ENCODE measurements at regions not wholly inside any gene's neighbourhood (a gene's known extent, or its start where the extent isn't known, plus 50 kb on each side); places are given as distances from the start of the nearest gene placed in this dataset.

- Mint-ChIP-seq H3K9me3 (peaks cover 1 to 17% (median 16%) of the 10 kb centered on the region in 3 donors), H3K4me3 (no peak overlapping the region), H3K4me1 (no peaks in the 10 kb centered on the region), H3K27me3 (no peaks in the 10 kb centered on the region), H3K36me3 (no peaks in the 10 kb centered on the region), H3K27ac (no peak overlapping the region)
These were observed 867.4 kb upstream of the ADGRL2 start for GRCh38 chr1:80933346-80933745.

GRCh38 chr1:80931178-80931577 lies 869.6 kb upstream of the ADGRL2 start:
- no peaks in the 10 kb centered on the region for H3K36me3 Mint-ChIP-seq
- H3K4me1 Mint-ChIP-seq: no peaks in the 10 kb centered on the region
- peaks cover 3 to 22% (median 15%) of the 10 kb centered on the region in 3 donors for H3K9me3 Mint-ChIP-seq
- H3K27ac Mint-ChIP-seq: no peak overlapping the region
- no peak overlapping the region for H3K4me3 Mint-ChIP-seq
- H3K27me3 Mint-ChIP-seq: no peaks in the 10 kb centered on the region

GRCh38 chr1:80929868-80930508 lies 870.7 kb upstream of the ADGRL2 start:
- peaks cover 3 to 22% (median 15%) of the 10 kb centered on the region in 3 donors for H3K9me3 Mint-ChIP-seq
- H3K36me3 Mint-ChIP-seq: no peaks in the 10 kb centered on the region
- H3K4me1 Mint-ChIP-seq: no peaks in the 10 kb centered on the region
- no peak overlapping the region for H3K27ac Mint-ChIP-seq
- no peaks in the 10 kb centered on the region for H3K27me3 Mint-ChIP-seq
- no peak overlapping the region for H3K4me3 Mint-ChIP-seq

- peaks cover 3 to 17% (median 7%) of the 10 kb centered on the region in 3 donors for H3K9me3 Mint-ChIP-seq
These were observed 874.2 kb upstream of the ADGRL2 start for GRCh38 chr1:80926531-80926930.

GRCh38 chr1:80925130-80925805 lies 875.5 kb upstream of the ADGRL2 start:
- Mint-ChIP-seq H3K27me3 (no peaks in the 10 kb centered on the region), H3K27ac (no peak overlapping the region), H3K4me1 (no peaks in the 10 kb centered on the region), H3K4me3 (no peak overlapping the region), H3K9me3 (peaks cover 1 to 5% (median 3%) of the 10 kb centered on the region in 3 donors), H3K36me3 (no peaks in the 10 kb centered on the region)

More at GRCh38 chr1:80926531-80926930, 874.2 kb upstream of the ADGRL2 start:
- Mint-ChIP-seq H3K36me3 (no peaks in the 10 kb centered on the region), H3K27ac (no peak overlapping the region), H3K27me3 (no peaks in the 10 kb centered on the region), H3K4me1 (no peaks in the 10 kb centered on the region), H3K4me3 (no peak overlapping the region)

GRCh38 chr1:80924290-80924689 lies 876.4 kb upstream of the ADGRL2 start:
- H3K27ac Mint-ChIP-seq: no peak overlapping the region
- no peak overlapping the region for H3K4me3 Mint-ChIP-seq
- no peaks in the 10 kb centered on the region for H3K4me1 Mint-ChIP-seq
- H3K27me3 Mint-ChIP-seq: no peaks in the 10 kb centered on the region
- H3K36me3 Mint-ChIP-seq: no peaks in the 10 kb centered on the region
- H3K9me3 Mint-ChIP-seq: peaks cover 1 to 5% (median 4%) of the 10 kb centered on the region in 3 donors

GRCh38 chr1:80922906-80923305 lies 877.8 kb upstream of the ADGRL2 start:
- Mint-ChIP-seq H3K4me1 (no peaks in the 10 kb centered on the region), H3K36me3 (no peaks in the 10 kb centered on the region), H3K9me3 (peaks cover 0 to 6% (median 2%) of the 10 kb centered on the region in 3 donors), H3K4me3 (no peak overlapping the region), H3K27ac (no peak overlapping the region), H3K27me3 (no peaks in the 10 kb centered on the region)

GRCh38 chr1:80919426-80919825 lies 881.3 kb upstream of the ADGRL2 start:
- H3K4me1 Mint-ChIP-seq: peaks cover 0 to 2% (median 0%) of the 10 kb centered on the region in 3 donors
- no peak overlapping the region for H3K27ac Mint-ChIP-seq
- peaks cover 0 to 4% (median 0%) of the 10 kb centered on the region in 3 donors for H3K9me3 Mint-ChIP-seq
- no peaks in the 10 kb centered on the region for H3K36me3 Mint-ChIP-seq
- H3K4me3 Mint-ChIP-seq: no peak overlapping the region
- no peaks in the 10 kb centered on the region for H3K27me3 Mint-ChIP-seq

- Mint-ChIP-seq H3K9me3 (peaks cover 0 to 4% (median 0%) of the 10 kb centered on the region in 3 donors), H3K4me3 (no peak overlapping the region), H3K36me3 (no peaks in the 10 kb centered on the region), H3K27me3 (no peaks in the 10 kb centered on the region), H3K27ac (no peak overlapping the region), H3K4me1 (peaks cover 0 to 2% (median 0%) of the 10 kb centered on the region in 3 donors)
These were observed 882.4 kb upstream of the ADGRL2 start for GRCh38 chr1:80918380-80918779.

- Mint-ChIP-seq H3K27ac (no peak overlapping the region), H3K27me3 (no peaks in the 10 kb centered on the region), H3K4me1 (peaks cover 0 to 2% (median 0%) of the 10 kb centered on the region in 3 donors), H3K9me3 (peaks cover 0 to 3% (median 0%) of the 10 kb centered on the region in 3 donors), H3K36me3 (no peaks in the 10 kb centered on the region), H3K4me3 (no peak overlapping the region)
These were observed 882.9 kb upstream of the ADGRL2 start for GRCh38 chr1:80917826-80918225.

- no peaks in the 10 kb centered on the region for H3K36me3 Mint-ChIP-seq
These were observed 883.5 kb upstream of the ADGRL2 start for GRCh38 chr1:80917225-80917624.

GRCh38 chr1:80915491-80915890 lies 885.2 kb upstream of the ADGRL2 start:
- H3K27ac Mint-ChIP-seq: no peak overlapping the region
- peaks cover 0 to 3% (median 0%) of the 10 kb centered on the region in 3 donors for H3K9me3 Mint-ChIP-seq

More at GRCh38 chr1:80917225-80917624, 883.5 kb upstream of the ADGRL2 start:
- Mint-ChIP-seq H3K9me3 (peaks cover 0 to 3% (median 0%) of the 10 kb centered on the region in 3 donors), H3K4me1 (peaks cover 0 to 2% (median 0%) of the 10 kb centered on the region in 3 donors), H3K4me3 (no peak overlapping the region), H3K27me3 (no peaks in the 10 kb centered on the region), H3K27ac (no peak overlapping the region)

GRCh38 chr1:80910426-80910825 lies 890.3 kb upstream of the ADGRL2 start:
- peaks cover 0 to 2% (median 0%) of the 10 kb centered on the region in 3 donors for H3K9me3 Mint-ChIP-seq
- no peaks in the 10 kb centered on the region for H3K27me3 Mint-ChIP-seq
- H3K4me1 Mint-ChIP-seq: no peaks in the 10 kb centered on the region
- H3K27ac Mint-ChIP-seq: no peak overlapping the region
- H3K4me3 Mint-ChIP-seq: no peak overlapping the region
- H3K36me3 Mint-ChIP-seq: peaks cover 2% of the 10 kb centered on the region

More at GRCh38 chr1:80915491-80915890, 885.2 kb upstream of the ADGRL2 start:
- no peaks in the 10 kb centered on the region for H3K36me3 Mint-ChIP-seq
- H3K4me1 Mint-ChIP-seq: peaks cover 0 to 2% (median 0%) of the 10 kb centered on the region in 3 donors
- H3K4me3 Mint-ChIP-seq: no peak overlapping the region
- no peaks in the 10 kb centered on the region for H3K27me3 Mint-ChIP-seq

- Mint-ChIP-seq H3K9me3 (peaks cover 0 to 2% (median 0%) of the 10 kb centered on the region in 3 donors), H3K4me3 (no peak overlapping the region), H3K36me3 (peaks cover 2% of the 10 kb centered on the region), H3K27me3 (no peaks in the 10 kb centered on the region), H3K4me1 (no peaks in the 10 kb centered on the region), H3K27ac (no peak overlapping the region)
These were observed 891.5 kb upstream of the ADGRL2 start for GRCh38 chr1:80909172-80909784.

GRCh38 chr1:80896781-80897356 lies 903.9 kb upstream of the ADGRL2 start:
- Mint-ChIP-seq H3K4me1 (peaks cover 0 to 10% (median 0%) of the 10 kb centered on the region in 3 donors), H3K36me3 (peaks cover 2% of the 10 kb centered on the region), H3K4me3 (no peak overlapping the region), H3K9me3 (peaks cover 0 to 2% (median 0%) of the 10 kb centered on the region in 3 donors), H3K27me3 (no peaks in the 10 kb centered on the region), H3K27ac (no peak overlapping the region)
